ENCODE measurements at regions not wholly inside any gene's neighbourhood (a gene's known extent, or its start where the extent isn't known, plus 50 kb on each side); places are given as distances from the start of the nearest gene placed in this dataset.

DNA sequence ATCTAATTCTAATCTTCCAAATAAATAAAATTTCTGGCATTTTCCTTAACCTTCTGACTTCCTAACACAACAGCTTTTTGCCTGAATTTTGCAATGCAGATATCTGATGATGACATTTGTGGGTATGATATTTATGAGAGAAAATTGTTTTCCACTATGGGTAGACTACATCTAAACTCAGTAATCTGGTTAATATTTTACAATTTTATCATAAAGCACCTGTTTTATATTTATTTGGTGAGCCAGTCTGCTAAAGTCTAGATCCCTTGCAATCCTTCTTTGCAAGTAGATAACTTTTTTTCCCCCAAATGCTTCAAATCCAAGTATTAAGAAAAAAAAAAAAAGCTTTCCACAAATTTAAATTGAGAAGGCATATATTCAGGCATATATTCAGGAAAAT lies 246.2 kb upstream of the DAB2 start:
- TF ChIP-seq, protein P1, sequence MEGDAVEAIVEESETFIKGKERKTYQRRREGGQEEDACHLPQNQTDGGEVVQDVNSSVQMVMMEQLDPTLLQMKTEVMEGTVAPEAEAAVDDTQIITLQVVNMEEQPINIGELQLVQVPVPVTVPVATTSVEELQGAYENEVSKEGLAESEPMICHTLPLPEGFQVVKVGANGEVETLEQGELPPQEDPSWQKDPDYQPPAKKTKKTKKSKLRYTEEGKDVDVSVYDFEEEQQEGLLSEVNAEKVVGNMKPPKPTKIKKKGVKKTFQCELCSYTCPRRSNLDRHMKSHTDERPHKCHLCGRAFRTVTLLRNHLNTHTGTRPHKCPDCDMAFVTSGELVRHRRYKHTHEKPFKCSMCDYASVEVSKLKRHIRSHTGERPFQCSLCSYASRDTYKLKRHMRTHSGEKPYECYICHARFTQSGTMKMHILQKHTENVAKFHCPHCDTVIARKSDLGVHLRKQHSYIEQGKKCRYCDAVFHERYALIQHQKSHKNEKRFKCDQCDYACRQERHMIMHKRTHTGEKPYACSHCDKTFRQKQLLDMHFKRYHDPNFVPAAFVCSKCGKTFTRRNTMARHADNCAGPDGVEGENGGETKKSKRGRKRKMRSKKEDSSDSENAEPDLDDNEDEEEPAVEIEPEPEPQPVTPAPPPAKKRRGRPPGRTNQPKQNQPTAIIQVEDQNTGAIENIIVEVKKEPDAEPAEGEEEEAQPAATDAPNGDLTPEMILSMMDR (conservative IDR thresholded peaks at IDR 0.05 in 1 of 2, IDR thresholded peaks at IDR 0.05 in 1 of 2; ENCODE audit: low read depth in 1 of 2, low read length in 2 of 2) = no peak
- TF ChIP-seq EZH2 (IDR thresholded peaks at IDR 0.05; ENCODE audit: low read length, missing control alignments) = no peak

Measured in fibroblast of lung (primary cell).